ENCODE measurements at regions not wholly inside any gene's neighbourhood (a gene's known extent, or its start where the extent isn't known, plus 50 kb on each side); places are given as distances from the start of the nearest gene placed in this dataset.

DNA sequence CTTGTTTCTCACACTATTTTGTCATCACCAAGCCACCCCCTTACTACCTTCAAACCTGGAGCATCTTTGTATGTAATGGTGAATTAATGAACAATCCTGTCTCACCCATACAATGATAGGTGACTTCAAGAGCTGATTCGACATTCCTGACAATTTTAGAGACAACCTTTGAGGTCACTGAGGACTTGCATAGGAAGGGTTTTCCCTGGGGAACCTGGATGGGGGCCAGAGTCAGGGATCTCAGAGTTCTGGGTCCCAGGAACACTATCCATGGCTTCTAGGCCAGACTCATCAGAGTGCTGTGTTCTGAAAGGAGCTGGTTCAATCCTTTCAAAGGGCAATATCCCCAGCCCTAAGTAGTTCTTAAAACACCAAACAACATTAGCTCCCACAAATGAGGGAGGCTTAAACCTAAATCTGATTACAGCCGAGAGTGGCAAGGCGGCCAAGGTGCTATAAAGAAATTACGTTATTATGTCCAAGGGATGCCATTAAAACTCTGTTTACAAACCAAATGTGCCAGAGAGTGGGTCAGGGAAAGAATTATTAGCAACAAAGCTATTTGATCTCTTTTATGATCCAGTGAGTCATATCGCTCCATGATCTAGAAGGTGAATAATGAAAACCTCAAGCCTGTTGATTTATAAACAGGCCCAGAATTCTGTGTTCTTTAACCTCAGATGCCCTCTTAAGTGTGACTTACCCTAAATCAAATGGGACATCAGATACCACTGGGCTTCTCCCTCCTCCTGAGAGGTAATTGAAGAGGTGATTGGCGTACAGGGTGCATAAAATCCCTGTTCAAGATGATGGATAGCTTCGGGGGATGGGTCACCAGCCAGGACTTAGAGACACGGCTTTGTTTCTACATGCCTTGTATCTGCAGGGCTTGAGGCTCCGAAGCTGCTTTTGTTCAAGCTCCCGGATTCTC, 230.2 kb upstream of the TBX3 start:
- FAIRE-seq (no peak), DNase-seq (ENCODE audit: low read depth, low spot score) (no peak)
- TF ChIP-seq, protein P1, sequence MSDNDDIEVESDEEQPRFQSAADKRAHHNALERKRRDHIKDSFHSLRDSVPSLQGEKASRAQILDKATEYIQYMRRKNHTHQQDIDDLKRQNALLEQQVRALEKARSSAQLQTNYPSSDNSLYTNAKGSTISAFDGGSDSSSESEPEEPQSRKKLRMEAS (IDR thresholded peaks at IDR 0.05; ENCODE audit: insufficient read depth, insufficient read length) = no peak
- TF ChIP-seq, protein P2, sequence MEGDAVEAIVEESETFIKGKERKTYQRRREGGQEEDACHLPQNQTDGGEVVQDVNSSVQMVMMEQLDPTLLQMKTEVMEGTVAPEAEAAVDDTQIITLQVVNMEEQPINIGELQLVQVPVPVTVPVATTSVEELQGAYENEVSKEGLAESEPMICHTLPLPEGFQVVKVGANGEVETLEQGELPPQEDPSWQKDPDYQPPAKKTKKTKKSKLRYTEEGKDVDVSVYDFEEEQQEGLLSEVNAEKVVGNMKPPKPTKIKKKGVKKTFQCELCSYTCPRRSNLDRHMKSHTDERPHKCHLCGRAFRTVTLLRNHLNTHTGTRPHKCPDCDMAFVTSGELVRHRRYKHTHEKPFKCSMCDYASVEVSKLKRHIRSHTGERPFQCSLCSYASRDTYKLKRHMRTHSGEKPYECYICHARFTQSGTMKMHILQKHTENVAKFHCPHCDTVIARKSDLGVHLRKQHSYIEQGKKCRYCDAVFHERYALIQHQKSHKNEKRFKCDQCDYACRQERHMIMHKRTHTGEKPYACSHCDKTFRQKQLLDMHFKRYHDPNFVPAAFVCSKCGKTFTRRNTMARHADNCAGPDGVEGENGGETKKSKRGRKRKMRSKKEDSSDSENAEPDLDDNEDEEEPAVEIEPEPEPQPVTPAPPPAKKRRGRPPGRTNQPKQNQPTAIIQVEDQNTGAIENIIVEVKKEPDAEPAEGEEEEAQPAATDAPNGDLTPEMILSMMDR (IDR thresholded peaks at IDR 0.05; ENCODE audit: extremely low read depth in 1 of 2, insufficient read depth in 1 of 2, low read depth in 1 of 2, low read length in 2 of 2) = no peak
- TF ChIP-seq POLR2AphosphoS5 (IDR thresholded peaks at IDR 0.05; ENCODE audit: insufficient read depth, low read depth, low read length) = no peak
- TF ChIP-seq FOS (IDR thresholded peaks at IDR 0.05; ENCODE audit: borderline replicate concordance, insufficient read depth, low read length) = no peak
- no peak for TF ChIP-seq MYC (IDR thresholded peaks at IDR 0.05; ENCODE audit: low read depth, low read length)
- no peak for TF ChIP-seq POLR2A (IDR thresholded peaks at IDR 0.05; ENCODE audit: low read depth, low read length)
- TF ChIP-seq JUN (IDR thresholded peaks at IDR 0.05; ENCODE audit: borderline replicate concordance, insufficient read depth, insufficient read length, low read depth) = no peak
- TF ChIP-seq EZH2 (IDR thresholded peaks at IDR 0.05; ENCODE audit: borderline replicate concordance, low read depth, low read length, severe bottlenecking) = no peak
- Histone ChIP-seq H3K79me2 (ENCODE audit: control insufficient read depth, insufficient read depth, low read length) (no peaks in the 10 kb centered on the region), H3K4me2 (ENCODE audit: insufficient read depth, low read length) (no peak overlapping the region), H3K9me1 (replicated peaks; ENCODE audit: control insufficient read depth, extremely low read depth, insufficient read depth, low read length) (no peaks in the 10 kb centered on the region), H3K27me3 (ENCODE audit: control insufficient read depth in 2 of 2, insufficient read depth in 2 of 2, low read length in 2 of 2) (no peaks in the 10 kb centered on the region), H4K20me1 (replicated peaks; ENCODE audit: control insufficient read depth, extremely low read depth, insufficient read depth, low read length) (no peaks in the 10 kb centered on the region), H3K9ac (replicated peaks; ENCODE audit: extremely low read depth, insufficient read depth, low read length) (no peak overlapping the region), H3K9me3 (replicated peaks; ENCODE audit: control insufficient read depth, insufficient read depth, low read length) (peaks cover 5% of the 10 kb centered on the region), H3K36me3 (ENCODE audit: control insufficient read depth in 2 of 2, extremely low read depth in 1 of 2, insufficient read depth in 2 of 2, low read length in 2 of 2) (no peaks in the 10 kb centered on the region), H3K27ac (ENCODE audit: insufficient read depth, low read depth, low read length) (no peak overlapping the region), H2AFZ (ENCODE audit: low read depth, low read length) (no peak overlapping the region), H3K4me1 (ENCODE audit: control insufficient read depth, extremely low read depth, insufficient read depth, low read length) (no peaks in the 10 kb centered on the region), H3K4me3 (replicated peaks in 1 of 3; ENCODE audit: insufficient read depth in 1 of 3, low read depth in 1 of 3, low read length in 3 of 3) (no peak overlapping the region)
- intact Hi-C loops (cut with micrococcal nuclease) (no loop called here), dilution Hi-C loops (cut with MboI; ENCODE audit: extremely low pct_ligation_motif_present, low sequenced_read_pairs) (no loop called here)
- BruUV-seq (replicated peaks) = no TSS peak
- CTCF ChIA-PET = no interaction called here
- POLR2A ChIA-PET = no interaction called here

Measured in endothelial cell of umbilical vein (primary cell).